HG02885 (cell line): ENCODE measurements at regions not wholly inside any gene's neighbourhood (a gene's known extent, or its start where the extent isn't known, plus 50 kb on each side); places are given as distances from the start of the nearest gene placed in this dataset.
"Not testable (repeated sequence)": the region's sequence is repeated elsewhere in the genome, so short reads cannot be mapped to it uniquely, and the experiment has no call there.

Experiments
- ATAC-seq: cut with Tn5 transposase; IDR thresholded peaks from one replicate; pipeline ENCODE4 v1.9.1; 2021; ENCODE audit warnings: mild to moderate bottlenecking; ENCODE audit not compliant: unreplicated experiment, poor library complexity

DNA sequence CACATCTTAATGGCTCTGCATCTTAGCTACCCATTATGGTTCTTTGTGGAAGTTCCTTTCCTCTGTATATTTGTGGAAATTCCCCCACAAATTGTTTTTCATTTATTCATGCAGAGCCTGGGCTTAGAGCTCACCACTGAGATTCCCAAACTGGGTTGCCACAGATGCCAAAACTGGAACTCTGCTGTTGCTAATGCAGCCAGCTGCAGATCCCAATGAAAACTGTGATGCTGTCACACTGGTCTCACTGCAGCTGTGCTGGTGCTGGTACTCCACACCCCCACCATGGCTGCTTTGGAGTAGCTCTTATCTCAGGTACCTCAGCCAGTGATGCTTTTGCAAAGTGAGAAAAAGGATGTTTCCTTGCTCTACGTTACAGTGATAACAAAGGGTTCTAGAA is 87.7 kb downstream of the DCK start:
- no peak for ATAC-seq

DNA sequence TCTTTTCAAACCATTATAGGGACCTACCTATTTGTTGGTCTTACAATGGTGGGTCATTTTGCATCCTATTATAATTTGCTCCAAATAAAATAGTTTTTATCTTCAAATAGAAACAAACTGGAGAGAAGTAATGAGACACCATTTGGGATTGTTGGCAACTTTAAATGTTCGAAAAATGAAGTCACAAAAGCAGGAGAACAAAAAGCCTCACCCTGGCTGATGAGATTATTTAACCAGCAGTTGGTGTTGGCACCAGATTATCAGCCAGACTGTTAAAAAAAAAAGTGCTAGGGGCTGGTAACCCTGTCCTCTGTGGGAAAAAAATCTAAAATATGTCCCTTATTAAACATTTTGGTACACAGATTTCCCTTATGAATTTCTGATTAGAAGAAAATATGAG is 100.3 kb downstream of the DCK start:
- ATAC-seq: no peak

DNA sequence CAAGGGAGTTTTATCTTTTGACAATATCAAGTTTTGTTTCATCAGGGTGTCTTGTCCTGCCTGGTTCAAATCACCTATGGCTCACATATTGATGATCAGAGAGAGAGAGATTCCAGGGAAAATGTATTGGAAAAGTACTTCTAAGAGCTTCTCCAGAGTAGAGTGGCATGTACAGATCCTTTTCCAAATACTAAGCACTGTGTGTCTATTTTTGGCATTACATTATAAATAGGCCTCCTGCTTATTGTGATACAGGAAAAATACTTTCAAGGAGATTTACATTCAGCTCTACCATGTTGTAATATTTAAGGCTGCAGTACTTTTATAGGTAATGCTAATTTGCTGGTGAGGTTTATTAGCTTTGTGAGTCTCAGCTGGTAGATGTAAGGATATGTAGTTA is 100.8 kb downstream of the DCK start:
- no peak for ATAC-seq

GRCh38 chr4:71095141-71095540 is 101.7 kb downstream of the DCK start:
- no peak for ATAC-seq

GRCh38 chr4:71095545-71095944 is 102.1 kb downstream of the DCK start:
- no peak for ATAC-seq

DNA sequence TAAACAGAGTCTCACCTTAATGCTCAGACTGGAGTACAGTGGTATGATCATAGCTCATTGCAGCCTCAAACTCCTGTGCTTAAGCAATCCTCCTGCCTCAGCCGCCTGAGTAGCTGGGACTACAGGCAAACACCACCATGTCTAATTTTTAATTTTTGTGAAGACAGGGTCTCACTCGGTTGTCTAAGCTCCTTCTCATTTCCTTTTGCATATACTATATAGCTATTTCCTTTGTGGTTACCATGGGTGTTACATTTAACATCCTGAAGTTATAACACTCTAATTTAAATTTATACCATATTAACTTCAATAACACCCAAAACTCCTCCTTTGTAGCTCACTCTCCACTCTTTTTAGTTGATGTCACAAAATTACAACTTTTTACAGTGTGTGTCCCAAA is 114.3 kb downstream of the DCK start:
- no peak for ATAC-seq

- ATAC-seq: no peak
These were observed 117.0 kb downstream of the DCK start for GRCh38 chr4:71110499-71110898.

DNA sequence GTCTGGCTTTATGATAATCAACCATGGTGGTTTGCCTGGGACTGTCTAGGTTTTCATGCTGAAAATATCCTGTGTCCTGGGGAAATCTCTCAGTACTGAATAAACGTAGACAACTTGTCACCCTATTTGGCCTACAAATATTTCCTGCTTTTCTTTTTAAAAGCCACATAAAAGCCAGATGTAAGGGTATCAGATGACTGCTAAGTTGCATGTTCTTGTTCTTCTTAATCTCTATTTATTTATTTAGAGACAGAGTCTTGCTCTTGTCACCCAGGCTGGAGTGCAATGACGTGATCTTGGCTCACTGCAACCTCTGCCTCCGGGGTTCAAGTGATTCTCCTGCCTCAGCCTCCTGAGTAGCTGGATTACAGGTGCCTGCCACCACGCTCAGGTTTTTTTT is 117.7 kb downstream of the DCK start:
- ATAC-seq: not testable (repeated sequence)

GRCh38 chr4:71113294-71113693 is 119.8 kb downstream of the DCK start:
- no peak for ATAC-seq

DNA sequence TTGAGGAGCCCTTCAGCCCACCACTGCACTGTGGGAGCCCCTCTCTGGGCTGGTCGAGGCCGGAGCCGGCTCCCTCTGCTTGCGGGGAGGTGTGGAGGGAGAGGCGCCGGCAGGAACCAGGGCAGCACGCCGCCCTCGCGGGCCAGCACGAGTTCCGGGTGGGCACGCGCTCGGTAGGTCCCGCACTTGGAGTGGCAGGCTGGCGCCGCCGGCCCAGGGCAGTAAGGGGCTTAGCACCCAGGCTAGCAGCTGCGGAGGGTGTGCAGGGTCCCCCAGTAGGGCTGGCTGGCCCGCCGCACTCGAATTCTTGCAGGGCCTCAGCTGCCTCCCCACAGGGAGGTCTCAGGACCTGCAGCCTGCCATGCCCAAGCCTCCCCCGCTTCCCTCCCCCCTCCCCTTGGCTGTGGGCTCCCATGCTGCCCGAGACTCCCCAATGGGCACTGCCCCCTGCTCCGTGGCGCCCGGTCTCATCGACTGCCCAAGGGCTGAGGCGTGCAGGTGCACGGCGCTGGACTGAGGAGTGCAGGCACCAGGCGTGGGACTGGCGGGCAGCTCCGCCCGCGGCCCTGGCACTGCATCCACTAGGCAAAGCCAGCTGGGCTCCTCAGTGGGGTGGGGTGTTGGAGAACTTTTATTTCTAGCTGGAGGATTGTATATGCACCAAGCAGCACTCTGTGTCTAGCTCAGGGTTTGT is 127.5 kb downstream of the DCK start:
- no peak for ATAC-seq

DNA sequence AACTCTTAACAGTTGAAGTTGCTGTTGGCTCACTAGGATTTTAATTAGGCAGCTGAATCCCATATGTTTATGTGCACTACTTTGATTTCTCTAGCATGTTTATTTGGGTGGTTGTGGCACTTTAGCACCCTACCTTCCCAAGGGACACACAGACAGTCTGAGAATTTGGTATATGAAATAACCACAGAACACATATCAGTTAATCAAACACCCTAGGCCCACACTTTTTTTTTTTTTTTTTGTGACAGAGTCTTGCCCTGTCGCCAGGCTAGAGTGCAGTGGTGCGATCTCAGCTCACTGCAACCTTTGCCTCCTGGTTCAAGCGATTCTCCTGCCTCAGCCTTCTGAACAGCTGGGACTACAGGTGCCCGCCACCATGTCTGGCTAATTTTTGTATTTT is 130.5 kb downstream of the DCK start:
- ATAC-seq: no peak

DNA sequence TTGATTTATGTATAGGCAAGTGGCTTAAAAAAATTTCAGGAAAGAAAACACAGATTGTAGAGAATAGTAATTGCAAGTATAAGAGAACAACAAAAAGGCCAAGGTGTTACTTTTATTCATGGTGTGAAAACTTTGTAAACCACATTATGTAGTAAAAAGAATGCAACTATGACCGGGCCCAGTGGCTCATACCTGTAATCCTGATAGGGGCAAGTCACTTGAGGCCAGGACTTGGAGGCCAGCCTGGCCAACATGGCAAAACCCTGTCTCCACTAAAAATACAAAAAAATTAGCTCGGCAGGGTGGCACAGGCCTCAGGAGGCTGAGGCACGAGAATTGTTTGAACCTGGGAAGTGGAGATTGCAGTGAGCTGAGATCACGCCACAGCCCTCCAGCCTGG is 131.7 kb downstream of the DCK start:
- ATAC-seq: no peak

DNA sequence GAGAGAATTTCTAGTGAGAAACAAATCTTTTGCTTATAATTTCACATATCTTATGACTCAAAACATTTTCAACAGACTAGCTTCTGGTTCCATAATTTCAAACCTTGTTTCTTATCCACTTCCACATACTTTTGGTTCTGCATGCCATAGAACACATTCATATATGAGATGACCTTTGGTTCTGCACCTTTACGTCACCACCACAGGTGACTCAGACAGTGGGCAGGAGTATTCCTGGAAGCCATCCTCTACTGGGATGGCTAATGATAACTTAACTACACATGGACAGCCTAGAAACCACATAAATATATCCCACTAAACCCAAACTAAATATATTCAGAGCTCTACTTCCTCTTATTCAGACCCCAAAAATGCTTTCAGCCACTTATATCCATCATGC is 133.3 kb downstream of the DCK start:
- no peak for ATAC-seq

GRCh38 chr4:71130827-71131603 is 137.6 kb downstream of the DCK start:
- ATAC-seq: no peak

DNA sequence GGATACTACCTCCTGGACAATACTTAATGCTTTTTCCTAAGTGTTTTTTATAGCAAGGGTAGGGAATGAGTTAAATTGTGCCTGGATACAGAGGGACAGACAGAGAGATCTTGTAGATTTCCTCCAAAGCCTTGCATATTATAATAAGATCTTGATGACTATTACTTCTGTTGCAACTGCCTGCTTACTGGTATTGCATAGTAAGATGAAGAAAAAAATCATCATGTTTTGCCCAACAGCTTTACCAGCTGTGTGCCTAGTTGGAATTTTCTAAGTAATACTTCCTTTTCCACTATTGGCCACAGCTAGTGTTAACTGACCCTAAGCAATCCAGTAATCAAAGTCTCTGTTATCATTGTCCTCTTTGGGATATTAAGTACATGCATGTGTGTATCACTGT is 139.0 kb downstream of the DCK start:
- ATAC-seq: no peak

GRCh38 chr4:71133491-71133890 is 140.0 kb downstream of the DCK start:
- ATAC-seq: no peak

DNA sequence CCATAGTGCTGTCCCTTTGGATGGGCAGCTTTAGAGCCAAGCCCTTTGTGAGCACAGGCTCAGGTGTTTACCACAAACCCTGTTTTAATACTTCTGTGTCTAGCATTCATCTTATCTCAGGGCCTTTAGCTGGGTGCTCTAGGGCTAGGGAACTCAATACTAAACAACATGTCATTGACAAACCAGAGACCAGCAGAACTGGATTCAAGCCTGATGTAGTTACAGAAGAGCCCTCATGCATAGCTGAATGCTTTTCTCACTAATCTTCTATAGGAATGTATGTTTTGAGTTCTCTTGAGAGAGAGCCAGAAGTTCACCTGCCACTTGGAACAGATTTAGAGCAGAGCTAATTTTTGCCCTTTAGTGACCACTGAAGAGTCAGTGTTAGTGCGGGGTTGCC is 142.6 kb downstream of the DCK start:
- ATAC-seq: no peak

- ATAC-seq: no peak
These were observed 144.7 kb downstream of the DCK start for GRCh38 chr4:71138007-71138615.

- no peak for ATAC-seq
These were observed 147.1 kb downstream of the DCK start for GRCh38 chr4:71140563-71140962.

DNA sequence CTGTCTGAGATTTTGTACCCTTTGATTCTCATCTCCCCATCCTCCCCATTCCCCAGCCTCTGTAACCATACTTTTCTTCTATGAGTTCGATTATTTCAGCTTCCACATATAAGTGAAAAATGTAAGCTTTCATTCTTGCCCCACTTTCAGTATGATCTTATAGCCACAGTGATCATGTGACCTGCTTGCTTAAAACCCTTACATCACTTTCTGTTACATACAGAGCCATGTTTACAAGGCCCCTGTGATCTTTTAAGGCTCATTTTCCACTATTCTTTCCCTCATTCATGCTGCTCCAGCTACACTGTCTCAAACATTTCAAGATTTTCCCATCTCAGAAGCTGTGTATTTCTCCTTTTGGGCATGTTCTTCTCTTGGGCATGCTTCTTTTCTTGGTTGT is 147.7 kb downstream of the DCK start:
- peak; percentile 82 for ATAC-seq

- ATAC-seq: no peak
These were observed 153.8 kb downstream of the DCK start for GRCh38 chr4:71147261-71147660.

DNA sequence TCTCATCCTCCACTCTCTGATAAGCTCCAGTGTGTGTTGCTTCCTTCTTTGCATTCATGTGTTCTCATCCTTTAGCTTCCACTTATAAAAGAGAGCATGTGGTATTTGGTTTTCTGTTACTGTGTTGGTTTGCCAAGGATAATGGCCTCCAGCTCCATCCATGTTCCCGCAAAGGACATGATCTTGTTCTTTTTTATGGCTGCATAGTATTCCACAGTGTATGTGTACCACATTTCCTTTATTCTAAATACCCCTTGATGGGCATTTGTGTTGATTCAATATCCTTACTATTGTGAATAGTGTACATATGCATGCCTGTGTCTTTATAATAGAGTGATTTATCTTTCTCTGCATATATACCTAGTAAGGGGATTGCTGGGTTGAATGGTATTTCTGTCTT is 155.1 kb downstream of the DCK start:
- ATAC-seq: no peak
